T-helper 2 cell (primary cell): ENCODE measurements at regions not wholly inside any gene's neighbourhood (a gene's known extent, or its start where the extent isn't known, plus 50 kb on each side); places are given as distances from the start of the nearest gene placed in this dataset.
A peak's percentile ranks its signal among the peaks of the same experiment; 100 is the strongest.

ENCODE experiments used
- DNase-seq, 5 experiments: peaks; one replicate each; pipeline versions ENCODE4 v3.0.0 to v3.0.0-alpha.2; 2012 to 2022

DNA sequence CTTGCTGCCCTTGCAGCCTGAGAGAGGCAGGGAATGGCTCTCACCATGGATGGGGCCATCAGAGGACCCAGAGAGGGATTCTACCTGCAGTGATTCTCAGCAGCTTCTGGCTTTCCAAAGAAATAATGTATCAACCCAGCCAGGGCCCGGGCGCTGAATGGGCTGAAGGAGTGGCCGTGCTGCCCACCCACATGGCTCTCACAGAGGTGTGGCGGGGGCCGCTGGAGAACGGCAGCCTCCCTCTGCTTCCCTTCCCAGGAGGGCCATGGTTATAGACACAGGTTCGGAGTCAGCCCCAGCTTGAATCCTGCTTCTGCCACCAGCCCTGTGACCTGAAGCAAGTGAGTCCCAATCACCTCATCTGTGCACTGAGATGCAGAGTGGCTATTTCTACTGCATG is 82.7 kb downstream of the THAP12 start:
- no peak for DNase-seq

GRCh38 chr11:76296731-76297542 is 84.0 kb downstream of the THAP12 start:
- DNase-seq = no peak

DNA sequence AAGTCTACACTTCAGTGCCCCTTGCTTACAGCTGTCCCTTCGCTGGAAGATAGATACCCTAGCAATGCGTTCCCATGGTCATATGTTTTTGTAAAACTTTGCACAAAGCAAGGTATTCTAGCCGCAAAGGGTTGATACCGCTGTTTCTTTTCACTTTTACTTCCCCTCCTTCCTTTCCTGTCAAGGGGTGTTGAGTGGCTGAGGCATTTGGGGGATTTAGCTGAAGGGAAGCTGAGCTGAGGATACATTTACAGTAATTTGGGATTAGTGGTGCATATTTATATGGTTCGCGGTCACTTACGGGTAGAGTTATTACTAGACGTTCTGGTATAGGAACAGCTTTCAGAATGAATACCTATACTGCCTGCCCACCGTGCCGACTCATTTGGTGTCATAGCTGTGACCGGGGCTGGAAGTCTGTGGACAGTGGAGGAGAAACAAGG is 86.9 kb upstream of the WNT11 start:
- DNase-seq = peak in 1 of 5 experiments; percentile 43

DNA sequence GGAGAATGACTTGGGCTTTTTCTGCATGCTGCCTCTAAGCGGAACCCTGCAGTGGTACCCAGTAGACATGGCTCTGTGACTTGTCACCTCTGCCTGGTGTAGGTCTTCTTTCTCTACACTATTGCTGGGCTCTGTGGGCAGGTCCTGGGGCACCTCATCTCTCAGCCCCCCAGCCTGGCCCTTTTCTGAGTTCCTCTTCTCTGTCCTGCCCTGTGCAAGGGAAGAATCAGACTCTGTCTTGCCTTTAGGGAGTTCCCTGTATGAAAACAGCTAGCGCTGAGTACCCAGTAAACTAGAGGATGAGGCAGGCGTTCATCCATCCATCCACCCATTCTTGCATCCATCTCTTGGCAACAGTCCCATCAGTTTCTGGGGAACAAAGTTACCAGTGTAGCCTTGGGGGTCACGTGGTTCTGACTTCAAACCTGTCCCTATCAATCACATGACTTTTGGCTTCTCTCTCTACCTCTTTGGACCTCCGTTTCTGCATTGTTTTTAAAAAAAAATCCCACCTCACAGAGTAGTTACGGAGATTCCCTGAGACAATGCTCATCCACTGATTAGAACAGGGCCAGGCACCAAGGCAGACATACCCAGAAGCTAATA is 86.4 kb upstream of the WNT11 start:
- DNase-seq = no peak

DNA sequence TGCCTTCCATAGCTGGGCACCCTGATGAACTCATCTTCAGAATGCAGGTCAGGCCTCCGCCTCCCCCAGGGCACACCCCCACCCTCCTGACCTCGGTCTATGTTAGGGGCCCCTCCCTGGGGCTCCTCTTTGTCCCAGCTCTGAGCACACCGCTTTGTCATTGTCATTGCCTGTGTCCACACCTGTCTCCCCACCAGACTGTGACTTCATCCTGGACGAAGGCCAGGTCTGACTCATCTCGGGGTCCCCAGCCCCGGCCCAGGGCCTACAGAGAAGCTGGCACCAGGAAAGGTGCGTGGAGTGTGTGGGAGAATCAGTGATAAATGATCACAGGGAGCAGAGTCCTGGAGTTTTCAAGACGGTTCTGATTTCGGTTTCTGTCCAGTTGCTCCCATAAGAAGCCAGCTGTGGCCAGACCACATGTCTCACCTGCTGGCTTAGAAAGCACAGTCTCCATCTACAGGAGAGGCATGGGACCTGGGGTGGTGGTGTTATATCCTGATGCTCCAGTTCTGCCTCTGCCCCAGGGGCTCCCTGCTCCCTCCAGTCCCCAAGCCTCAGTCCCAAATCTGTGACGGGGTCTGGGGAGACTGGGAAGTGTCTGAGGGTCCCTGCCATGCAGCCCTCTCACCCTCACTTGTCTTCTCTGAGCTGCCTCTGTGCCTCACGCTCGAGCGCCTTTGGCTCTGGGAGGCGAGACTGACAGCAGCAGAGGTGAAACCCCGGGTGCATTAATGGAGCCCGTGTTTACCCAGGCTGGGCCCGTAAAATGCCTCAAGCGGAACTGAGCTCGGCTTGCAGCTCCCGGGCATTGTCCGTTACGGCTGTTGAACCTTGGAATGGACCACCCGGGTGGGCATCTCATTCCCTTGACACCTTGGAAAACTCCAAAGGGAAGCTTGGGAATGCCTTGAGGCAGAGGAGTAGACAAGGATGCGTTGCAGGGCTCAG is 85.5 kb upstream of the WNT11 start:
- DNase-seq = no peak

DNA sequence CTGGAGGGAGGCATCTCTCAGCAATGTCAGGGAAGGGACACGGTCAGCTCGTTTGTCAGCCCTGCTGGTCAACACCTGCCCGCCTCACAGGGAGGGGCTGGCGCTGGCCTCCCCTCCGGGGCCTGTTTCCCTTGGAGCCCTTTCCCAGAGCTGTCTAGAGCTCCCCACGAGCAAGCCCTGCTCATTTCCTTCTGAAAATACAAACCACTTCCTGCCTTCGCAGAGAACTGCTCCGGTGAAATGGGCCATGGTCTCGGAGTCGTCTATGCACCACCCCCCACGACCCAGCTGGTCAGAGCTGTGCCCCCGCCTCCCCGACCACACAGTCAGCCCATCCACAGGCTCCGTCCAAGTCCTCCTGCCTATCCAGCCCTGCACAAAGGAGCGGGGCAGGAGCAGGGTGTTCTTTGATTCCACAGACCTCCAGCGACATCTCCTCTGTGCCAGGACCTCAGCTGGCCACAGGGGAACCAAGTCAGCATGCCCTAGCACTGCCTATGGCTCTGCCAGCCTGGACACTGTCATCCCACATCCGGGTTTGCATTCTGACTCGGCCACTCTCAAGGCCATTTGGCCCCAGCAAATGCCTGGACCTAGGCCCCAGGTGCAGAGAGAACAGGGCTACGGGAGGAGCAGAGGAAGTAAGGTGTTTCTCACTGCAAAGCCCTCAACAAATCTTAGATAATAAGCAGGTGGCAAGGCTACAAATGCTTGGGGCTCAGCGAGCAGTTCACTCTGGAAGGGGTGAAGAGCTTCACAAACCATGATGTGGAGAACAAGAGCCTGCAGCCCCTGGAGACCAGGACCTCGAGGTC is 82.1 kb upstream of the WNT11 start:
- DNase-seq = peak in 1 of 5 experiments; percentile 26

DNA sequence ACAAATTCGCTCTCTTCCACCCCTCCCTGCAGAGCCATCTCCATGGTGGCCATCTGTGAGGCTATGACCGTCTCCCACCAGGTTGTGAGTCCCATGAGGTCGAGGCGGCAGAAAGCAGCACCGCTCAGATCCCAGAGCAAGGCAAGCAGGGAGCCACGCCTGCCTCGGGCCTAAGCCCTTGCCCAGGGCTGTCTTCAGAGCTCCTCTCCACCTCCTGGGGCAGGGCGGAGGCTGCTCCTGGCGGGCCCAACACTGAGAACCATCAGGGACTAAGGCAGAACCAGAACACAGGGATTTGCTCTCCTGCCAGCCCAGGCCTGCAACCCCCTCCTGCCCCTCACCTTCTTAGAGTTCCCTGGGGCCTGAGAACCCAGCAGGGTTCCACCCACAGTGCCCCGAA is 80.9 kb upstream of the WNT11 start:
- no peak for DNase-seq

- no peak for DNase-seq
Observed at GRCh38 chr11:76285397-76286104, 79.2 kb upstream of the WNT11 start.

DNA sequence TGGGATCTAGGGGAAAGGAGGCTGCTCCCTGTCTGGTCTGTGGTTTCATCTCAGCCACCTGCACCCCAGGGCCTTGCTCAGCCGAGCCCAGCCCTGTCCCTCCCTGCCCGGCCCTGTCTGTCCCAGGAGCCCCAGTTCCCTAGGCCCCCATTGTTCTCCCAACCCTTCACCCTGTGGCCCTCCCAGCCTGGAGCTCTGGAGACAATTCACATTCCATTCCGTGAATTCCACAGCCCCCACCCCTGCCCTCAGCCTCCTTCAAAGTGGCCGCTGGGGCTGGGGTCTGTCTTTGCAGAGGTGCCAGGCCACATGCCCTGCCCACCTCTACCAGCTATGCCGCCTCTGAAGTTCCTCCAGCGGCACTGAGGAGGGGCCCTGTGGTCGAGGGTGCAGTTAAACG is 77.9 kb upstream of the WNT11 start:
- no peak for DNase-seq

DNA sequence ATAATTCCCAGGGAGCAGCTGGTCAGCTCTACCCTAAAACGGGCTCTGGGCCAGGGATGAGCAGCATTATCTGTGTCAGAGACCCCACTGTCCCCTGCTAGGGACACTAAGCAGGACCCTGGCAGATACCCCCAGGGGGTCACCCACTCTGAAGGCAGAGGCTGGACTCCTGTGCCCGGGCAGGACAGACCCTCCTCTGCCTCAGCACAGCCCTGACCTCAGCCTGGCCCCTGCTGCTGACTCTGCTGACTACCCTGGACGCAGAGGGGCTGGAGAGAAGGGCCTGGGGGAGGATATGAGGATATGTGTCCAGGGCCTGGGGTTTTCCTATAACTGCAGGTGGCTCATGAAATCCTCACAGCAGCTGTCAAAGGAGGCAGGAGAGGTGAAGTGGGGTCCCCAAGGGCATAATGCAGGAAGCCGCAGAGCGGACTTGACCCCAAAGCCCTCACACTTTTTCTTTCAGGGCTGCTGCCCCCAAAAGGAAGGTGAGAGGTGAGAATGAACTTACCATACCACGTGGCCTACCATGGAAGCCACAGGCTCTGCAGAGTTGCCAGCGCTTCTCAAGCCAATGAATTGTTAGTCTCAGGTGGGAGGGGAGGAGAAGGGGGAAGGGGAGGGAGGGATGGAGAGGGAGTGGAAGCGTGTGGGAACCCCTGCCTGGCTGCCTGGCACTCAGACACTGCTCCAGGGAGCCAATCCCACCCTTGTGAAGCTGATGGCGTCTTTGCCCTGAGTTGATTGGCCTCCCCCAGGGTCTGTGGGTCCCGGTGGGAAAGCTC is 76.7 kb upstream of the WNT11 start:
- DNase-seq = no peak

DNA sequence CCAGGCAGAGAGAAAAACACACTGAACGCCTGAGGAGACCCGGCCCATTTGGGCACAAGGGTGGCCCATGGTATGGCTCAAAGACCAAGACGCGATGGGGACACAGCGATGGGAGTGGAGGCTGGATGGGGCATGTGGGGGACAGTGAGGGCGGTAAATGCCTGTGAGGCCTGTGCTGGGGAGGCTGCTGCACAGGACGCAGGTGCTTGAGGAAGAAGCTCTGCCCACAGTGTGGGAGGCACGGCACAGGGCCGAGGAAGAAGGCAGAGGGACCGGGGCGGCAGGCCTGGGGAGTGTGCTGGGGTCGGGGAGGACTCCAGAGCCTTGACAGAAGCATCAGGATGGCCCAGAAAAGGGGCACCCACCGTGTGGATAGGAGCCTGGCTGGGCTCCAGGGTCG is 75.9 kb upstream of the WNT11 start:
- no peak for DNase-seq

- DNase-seq = no peak
Observed at GRCh38 chr11:76281558-76281906, 75.2 kb upstream of the WNT11 start.

- DNase-seq = no peak
Observed at GRCh38 chr11:76280882-76281557, 74.7 kb upstream of the WNT11 start.

GRCh38 chr11:76280151-76280881 is 74.0 kb upstream of the WNT11 start:
- DNase-seq = no peak

DNA sequence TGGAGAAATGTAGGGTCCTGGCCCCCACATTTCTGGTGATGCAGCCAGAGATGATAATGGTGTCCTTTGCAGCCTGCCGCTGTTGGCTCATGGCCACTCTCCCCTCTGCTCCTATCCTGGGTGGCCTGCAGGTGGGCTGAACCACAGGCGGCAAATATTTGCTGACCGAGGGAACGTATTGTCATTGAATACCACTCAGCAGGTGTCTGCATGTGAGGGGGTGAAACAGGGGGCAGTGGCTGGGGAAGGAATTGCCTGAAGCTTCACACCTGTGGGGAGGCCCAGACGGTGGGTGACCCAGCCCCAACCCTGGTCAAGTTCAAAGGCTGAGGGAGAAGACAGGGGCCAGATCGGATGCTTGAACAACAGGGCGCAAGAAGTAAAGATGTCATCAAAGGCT is 73.3 kb upstream of the WNT11 start:
- no peak for DNase-seq

DNA sequence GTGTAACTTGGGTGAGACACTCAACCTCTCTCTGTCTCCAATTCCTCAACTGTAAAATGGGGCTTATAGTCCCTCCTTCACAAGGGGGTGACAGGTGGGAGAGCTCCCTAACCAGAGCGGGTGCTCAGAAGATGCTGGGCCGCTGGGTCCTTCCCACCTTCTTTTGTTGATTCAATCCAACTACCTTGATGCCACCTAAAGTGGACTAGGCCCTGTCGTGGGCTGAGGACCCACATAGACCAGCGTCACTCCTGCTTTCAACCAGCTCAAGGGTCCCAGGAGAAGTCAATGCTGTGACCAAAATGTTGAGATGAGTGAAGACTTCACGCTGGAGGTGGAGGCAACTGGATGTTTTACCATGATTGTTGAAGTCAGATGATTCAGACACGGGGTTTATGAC is 72.7 kb upstream of the WNT11 start:
- DNase-seq = no peak

GRCh38 chr11:76278526-76278925 is 72.2 kb upstream of the WNT11 start:
- no peak for DNase-seq

GRCh38 chr11:76277298-76278175 is 71.2 kb upstream of the WNT11 start:
- DNase-seq = no peak

- DNase-seq = no peak
Observed at GRCh38 chr11:76276781-76277155, 70.5 kb upstream of the WNT11 start.
